ENCODE measurements at regions not wholly inside any gene's neighbourhood (a gene's known extent, or its start where the extent isn't known, plus 50 kb on each side); places are given as distances from the start of the nearest gene placed in this dataset.

- Histone ChIP-seq H3K27me3 (ENCODE audit: control insufficient read depth, insufficient read depth, low read length) (no peaks in the 10 kb centered on the region), H3K4me3 (ENCODE audit: low read depth, low read length) (no peak overlapping the region), H3K36me3 (ENCODE audit: control insufficient read depth, insufficient read depth, low read length) (no peaks in the 10 kb centered on the region)
- CTCF ChIA-PET: no interaction called here
- TF ChIP-seq CTCF (IDR thresholded peaks at IDR 0.05; ENCODE audit: insufficient read depth, low read depth, low read length): 0 out of 2 replicates have a peak, but pooled peaks have one; percentile 10
- no peak for DNase-seq (ENCODE audit: low read depth)
- POLR2A ChIA-PET: no interaction called here
Measured at GRCh38 chrX:99795495-99795894, 614.6 kb downstream of the PCDH19 start.

GRCh38 chrX:99782516-99783040 is 627.5 kb downstream of the PCDH19 start:
- Histone ChIP-seq H3K27me3 (ENCODE audit: control insufficient read depth, insufficient read depth, low read length) (no peaks in the 10 kb centered on the region), H3K4me3 (ENCODE audit: low read depth, low read length) (no peak overlapping the region), H3K36me3 (ENCODE audit: control insufficient read depth, insufficient read depth, low read length) (no peaks in the 10 kb centered on the region)
- DNase-seq (ENCODE audit: low read depth): no peak
- TF ChIP-seq CTCF (IDR thresholded peaks at IDR 0.05; ENCODE audit: insufficient read depth, low read depth, low read length): no peak
- POLR2A ChIA-PET: no interaction called here
- CTCF ChIA-PET: no interaction called here

- no peaks in the 10 kb centered on the region for H3K27me3 ChIP-seq (ENCODE audit: control insufficient read depth, insufficient read depth, low read length)
- POLR2A ChIA-PET: no interaction called here
- no peak for DNase-seq (ENCODE audit: low read depth)
- CTCF ChIA-PET: no interaction called here
- no peak for TF ChIP-seq CTCF (IDR thresholded peaks at IDR 0.05; ENCODE audit: insufficient read depth, low read depth, low read length)
- no peaks in the 10 kb centered on the region for H3K36me3 ChIP-seq (ENCODE audit: control insufficient read depth, insufficient read depth, low read length)
- H3K4me3 ChIP-seq (ENCODE audit: low read depth, low read length): no peak overlapping the region
Measured at GRCh38 chrX:99777912-99778311, 632.2 kb downstream of the PCDH19 start.

- no peak for TF ChIP-seq CTCF (IDR thresholded peaks at IDR 0.05; ENCODE audit: insufficient read depth, low read depth, low read length)
- Histone ChIP-seq H3K4me3 (ENCODE audit: low read depth, low read length) (no peak overlapping the region), H3K36me3 (ENCODE audit: control insufficient read depth, insufficient read depth, low read length) (no peaks in the 10 kb centered on the region), H3K27me3 (ENCODE audit: control insufficient read depth, insufficient read depth, low read length) (no peaks in the 10 kb centered on the region)
- ChIA-PET CTCF (no interaction called here), POLR2A (no interaction called here)
- DNase-seq (ENCODE audit: low read depth): no peak
Measured at GRCh38 chrX:99761731-99762130, 648.3 kb downstream of the PCDH19 start.

- CTCF ChIA-PET: no interaction called here
Measured at GRCh38 chrX:99752776-99753175, 657.3 kb downstream of the PCDH19 start.

More at GRCh38 chrX:99752776-99753175, 657.3 kb downstream of the PCDH19 start:
- TF ChIP-seq CTCF (IDR thresholded peaks at IDR 0.05; ENCODE audit: insufficient read depth, low read depth, low read length): no peak
- no peaks in the 10 kb centered on the region for H3K36me3 ChIP-seq (ENCODE audit: control insufficient read depth, insufficient read depth, low read length)
- no peak for DNase-seq (ENCODE audit: low read depth)
- no peak overlapping the region for H3K4me3 ChIP-seq (ENCODE audit: low read depth, low read length)
- POLR2A ChIA-PET: no interaction called here
- no peaks in the 10 kb centered on the region for H3K27me3 ChIP-seq (ENCODE audit: control insufficient read depth, insufficient read depth, low read length)

Data from BJ (cell line).